Activated CD8-positive, alpha-beta T cell treated with anti-CD3 and anti-CD28 coated beads, Interleukin-2, amount 10 ng/mL, durations not matched to agents 7 days and 5 days (primary cell): ENCODE measurements at regions not wholly inside any gene's neighbourhood (a gene's known extent, or its start where the extent isn't known, plus 50 kb on each side); places are given as distances from the start of the nearest gene placed in this dataset.

Experiments
- ATAC-seq: fragments of 150-1000 bp; cut with Tn5 transposase; one replicate; pipeline ENCODE4 v1.10.0; 2021; ENCODE audit warnings: moderate library complexity
- CTCF ChIA-PET: fragments of 350-600 bp; sonication (Branson Sonifier 250); formaldehyde crosslinking; loops from one replicate; lab custom pipeline; 2021; ENCODE audit warnings: antibody characterized with exemption; lab: Charles Lee
- POLR2A ChIA-PET: fragments of 350-600 bp; sonication (Branson Sonifier 250); formaldehyde crosslinking; loops from one replicate; lab custom pipeline; 2021; ENCODE audit warnings: antibody characterized with exemption; lab: Charles Lee
- DNase-seq: peaks from one replicate; pipeline ENCODE4 v3.0.0-alpha.2; 2020
- H3K27ac Mint-ChIP-seq: one replicate; pipeline ENCODE4 v1.8.0; 2021; ENCODE audit warnings: mild to moderate bottlenecking, mixed read lengths
- H3K27me3 Mint-ChIP-seq: one replicate; pipeline ENCODE4 v1.8.0; 2021; ENCODE audit warnings: low read depth, mixed read lengths
- H3K36me3 Mint-ChIP-seq: one replicate; pipeline ENCODE4 v1.8.0; 2021; ENCODE audit warnings: low read depth, mixed read lengths
- H3K4me1 Mint-ChIP-seq: one replicate; pipeline ENCODE4 v1.8.0; 2021; ENCODE audit warnings: low read depth, mixed read lengths
- H3K4me3 Mint-ChIP-seq: one replicate; pipeline ENCODE4 v1.8.0; 2021; ENCODE audit warnings: mild to moderate bottlenecking, mixed read lengths
- H3K9me3 Mint-ChIP-seq: one replicate; pipeline ENCODE4 v1.8.0; 2022; ENCODE audit warnings: mixed read lengths; ENCODE audit not compliant: insufficient read depth

DNA sequence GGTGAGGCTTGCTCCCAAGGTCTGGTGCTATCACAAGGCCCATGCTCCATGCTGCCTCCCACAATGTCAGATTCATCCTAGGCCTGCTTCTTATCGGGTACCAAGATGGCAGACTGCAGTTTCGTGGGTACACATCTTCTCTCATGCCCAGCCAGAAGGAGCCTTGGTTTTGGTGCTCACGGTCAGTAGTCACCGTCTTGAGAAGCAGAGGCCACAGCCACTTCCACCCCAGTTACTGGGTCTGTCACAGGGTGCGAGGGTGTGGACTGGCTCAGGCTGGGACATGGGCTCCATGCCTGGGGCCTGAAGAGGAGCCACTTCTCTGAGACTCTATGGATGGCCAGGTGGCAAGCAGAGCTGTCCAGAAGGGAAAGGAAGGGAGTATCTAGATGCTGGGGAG is 178.8 kb upstream of the HS6ST1 start:
- no peak for DNase-seq
- ATAC-seq: no peak
- ChIA-PET CTCF (no interaction called here), POLR2A (no interaction called here)
- Mint-ChIP-seq H3K4me3 (no peak overlapping the region), H3K36me3 (no peaks in the 10 kb centered on the region), H3K4me1 (no peaks in the 10 kb centered on the region), H3K27ac (no peak overlapping the region), H3K27me3 (peaks cover 2% of the 10 kb centered on the region), H3K9me3 (no peaks in the 10 kb centered on the region)

GRCh38 chr2:128498086-128498485 is 179.4 kb upstream of the HS6ST1 start:
- no peak for DNase-seq
- H3K27me3 Mint-ChIP-seq: peaks cover 2% of the 10 kb centered on the region

GRCh38 chr2:128498589-128498988 is 179.9 kb upstream of the HS6ST1 start:
- H3K36me3 Mint-ChIP-seq: no peaks in the 10 kb centered on the region
- no peaks in the 10 kb centered on the region for H3K4me1 Mint-ChIP-seq
- POLR2A ChIA-PET: no interaction called here
- no peak for ATAC-seq
- H3K4me3 Mint-ChIP-seq: no peak overlapping the region
- H3K9me3 Mint-ChIP-seq: no peaks in the 10 kb centered on the region
- CTCF ChIA-PET: no interaction called here
- DNase-seq: no peak
- no peak overlapping the region for H3K27ac Mint-ChIP-seq
- peaks cover 2% of the 10 kb centered on the region for H3K27me3 Mint-ChIP-seq

More at GRCh38 chr2:128498086-128498485, 179.4 kb upstream of the HS6ST1 start:
- Mint-ChIP-seq H3K27ac (no peak overlapping the region), H3K36me3 (no peaks in the 10 kb centered on the region), H3K9me3 (no peaks in the 10 kb centered on the region), H3K4me3 (no peak overlapping the region), H3K4me1 (no peaks in the 10 kb centered on the region)
- no peak for ATAC-seq
- CTCF ChIA-PET: no interaction called here
- POLR2A ChIA-PET: no interaction called here

GRCh38 chr2:128499367-128500137 is 180.9 kb upstream of the HS6ST1 start:
- DNase-seq (no peak), ATAC-seq (no peak)
- Mint-ChIP-seq H3K27me3 (peaks cover 2% of the 10 kb centered on the region), H3K27ac (no peak overlapping the region), H3K9me3 (no peaks in the 10 kb centered on the region), H3K36me3 (no peaks in the 10 kb centered on the region), H3K4me3 (no peak overlapping the region), H3K4me1 (no peaks in the 10 kb centered on the region)
- POLR2A ChIA-PET: no interaction called here
- CTCF ChIA-PET: no interaction called here

GRCh38 chr2:128500138-128500800 is 181.6 kb upstream of the HS6ST1 start:
- Mint-ChIP-seq H3K4me3 (no peak overlapping the region), H3K9me3 (no peaks in the 10 kb centered on the region), H3K27ac (no peak overlapping the region), H3K27me3 (peaks cover 2% of the 10 kb centered on the region), H3K36me3 (no peaks in the 10 kb centered on the region), H3K4me1 (no peaks in the 10 kb centered on the region)
- no peak for DNase-seq
- no peak for ATAC-seq
- CTCF ChIA-PET: no interaction called here
- POLR2A ChIA-PET: no interaction called here

GRCh38 chr2:128501006-128501690 is 182.5 kb upstream of the HS6ST1 start:
- no peak for DNase-seq
- Mint-ChIP-seq H3K4me3 (no peak overlapping the region), H3K9me3 (no peaks in the 10 kb centered on the region), H3K4me1 (no peaks in the 10 kb centered on the region), H3K27me3 (peaks cover 2% of the 10 kb centered on the region), H3K36me3 (no peaks in the 10 kb centered on the region), H3K27ac (no peak overlapping the region)
- ChIA-PET CTCF (no interaction called here), POLR2A (no interaction called here)
- no peak for ATAC-seq

- Mint-ChIP-seq H3K36me3 (no peaks in the 10 kb centered on the region), H3K27me3 (peaks cover 2% of the 10 kb centered on the region), H3K4me1 (no peaks in the 10 kb centered on the region), H3K4me3 (no peak overlapping the region), H3K9me3 (no peaks in the 10 kb centered on the region), H3K27ac (no peak overlapping the region)
- ChIA-PET CTCF (no interaction called here), POLR2A (no interaction called here)
- DNase-seq (no peak), ATAC-seq (no peak)
These were observed 183.0 kb upstream of the HS6ST1 start for GRCh38 chr2:128501700-128502099.

GRCh38 chr2:128502200-128502599 is 183.5 kb upstream of the HS6ST1 start:
- DNase-seq (no peak), ATAC-seq (no peak)
- no peaks in the 10 kb centered on the region for H3K9me3 Mint-ChIP-seq
- no peak overlapping the region for H3K27ac Mint-ChIP-seq
- H3K27me3 Mint-ChIP-seq: peaks cover 5% of the 10 kb centered on the region
- POLR2A ChIA-PET: no interaction called here
- CTCF ChIA-PET: no interaction called here
- H3K36me3 Mint-ChIP-seq: no peaks in the 10 kb centered on the region
- H3K4me1 Mint-ChIP-seq: no peaks in the 10 kb centered on the region
- no peak overlapping the region for H3K4me3 Mint-ChIP-seq

- ATAC-seq: no peak
- no peak overlapping the region for H3K27ac Mint-ChIP-seq
These were observed 184.1 kb upstream of the HS6ST1 start for GRCh38 chr2:128502638-128503246.

GRCh38 chr2:128503399-128504245 is 185.0 kb upstream of the HS6ST1 start:
- no peaks in the 10 kb centered on the region for H3K9me3 Mint-ChIP-seq
- no peaks in the 10 kb centered on the region for H3K36me3 Mint-ChIP-seq
- ATAC-seq (no peak), DNase-seq (no peak)
- CTCF ChIA-PET: no interaction called here
- H3K4me1 Mint-ChIP-seq: no peaks in the 10 kb centered on the region
- no peak overlapping the region for H3K27ac Mint-ChIP-seq
- POLR2A ChIA-PET: no interaction called here
- H3K27me3 Mint-ChIP-seq: peaks cover 5% of the 10 kb centered on the region
- no peak overlapping the region for H3K4me3 Mint-ChIP-seq

More at GRCh38 chr2:128502638-128503246, 184.1 kb upstream of the HS6ST1 start:
- H3K36me3 Mint-ChIP-seq: no peaks in the 10 kb centered on the region
- CTCF ChIA-PET: no interaction called here
- DNase-seq: no peak
- H3K4me1 Mint-ChIP-seq: no peaks in the 10 kb centered on the region
- H3K4me3 Mint-ChIP-seq: no peak overlapping the region
- H3K9me3 Mint-ChIP-seq: no peaks in the 10 kb centered on the region
- POLR2A ChIA-PET: no interaction called here
- H3K27me3 Mint-ChIP-seq: peaks cover 5% of the 10 kb centered on the region
